Astrocyte (in vitro differentiated cells and primary cell): ENCODE measurements at regions not wholly inside any gene's neighbourhood (a gene's known extent, or its start where the extent isn't known, plus 50 kb on each side); places are given as distances from the start of the nearest gene placed in this dataset.

Experiments used
- EZH2 ChIP-seq: IDR thresholded peaks from 2 replicates; pipeline ENCODE4 v1.6.1; 2012; ENCODE audit warnings: mild to moderate bottlenecking, low read length, inconsistent platforms; ENCODE audit not compliant: insufficient read depth
- TF ChIP-seq, protein P1 (sequence below): IDR thresholded peaks from 2 replicates; pipeline ENCODE4 v1.5.1; 2011; ENCODE audit warnings: low read depth, mild to moderate bottlenecking, inconsistent platforms, low read length, moderate library complexity; ENCODE audit not compliant: insufficient read depth

DNA sequence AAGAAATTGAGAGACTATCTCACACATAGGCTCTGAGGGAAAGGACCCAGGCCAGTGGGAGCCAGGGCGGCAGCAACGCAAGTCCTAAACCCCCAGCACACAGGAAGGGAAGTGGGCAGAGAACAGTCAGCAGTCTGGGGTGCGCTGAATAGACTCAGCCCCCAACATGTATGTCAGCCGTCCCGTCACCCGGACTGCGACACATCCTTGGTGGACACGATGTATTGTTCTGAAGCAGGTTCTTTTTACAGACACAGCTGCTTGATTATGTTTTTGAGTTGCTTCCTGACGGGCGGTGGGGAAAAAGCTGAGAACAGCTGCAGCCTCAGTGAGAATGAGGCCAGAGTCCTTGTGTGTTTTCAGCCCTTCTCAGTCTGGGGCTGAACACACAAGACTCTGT is 64.1 kb upstream of the CXCL14 start:
- TF ChIP-seq, protein P1, sequence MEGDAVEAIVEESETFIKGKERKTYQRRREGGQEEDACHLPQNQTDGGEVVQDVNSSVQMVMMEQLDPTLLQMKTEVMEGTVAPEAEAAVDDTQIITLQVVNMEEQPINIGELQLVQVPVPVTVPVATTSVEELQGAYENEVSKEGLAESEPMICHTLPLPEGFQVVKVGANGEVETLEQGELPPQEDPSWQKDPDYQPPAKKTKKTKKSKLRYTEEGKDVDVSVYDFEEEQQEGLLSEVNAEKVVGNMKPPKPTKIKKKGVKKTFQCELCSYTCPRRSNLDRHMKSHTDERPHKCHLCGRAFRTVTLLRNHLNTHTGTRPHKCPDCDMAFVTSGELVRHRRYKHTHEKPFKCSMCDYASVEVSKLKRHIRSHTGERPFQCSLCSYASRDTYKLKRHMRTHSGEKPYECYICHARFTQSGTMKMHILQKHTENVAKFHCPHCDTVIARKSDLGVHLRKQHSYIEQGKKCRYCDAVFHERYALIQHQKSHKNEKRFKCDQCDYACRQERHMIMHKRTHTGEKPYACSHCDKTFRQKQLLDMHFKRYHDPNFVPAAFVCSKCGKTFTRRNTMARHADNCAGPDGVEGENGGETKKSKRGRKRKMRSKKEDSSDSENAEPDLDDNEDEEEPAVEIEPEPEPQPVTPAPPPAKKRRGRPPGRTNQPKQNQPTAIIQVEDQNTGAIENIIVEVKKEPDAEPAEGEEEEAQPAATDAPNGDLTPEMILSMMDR, result no peak
- TF ChIP-seq EZH2, result no peak
